CD4-positive, CD25-positive, alpha-beta regulatory T cell (primary cell): ENCODE measurements at regions not wholly inside any gene's neighbourhood (a gene's known extent, or its start where the extent isn't known, plus 50 kb on each side); places are given as distances from the start of the nearest gene placed in this dataset.
"Not testable (repeated sequence)": the region's sequence is repeated elsewhere in the genome, so short reads cannot be mapped to it uniquely, and the experiment has no call there.

Source experiments
- ATAC-seq, 2 donors: fragments of 150-1000 bp; cut with Tn5 transposase; one replicate each; pipeline ENCODE4 v1.10.0; 2021; ENCODE audit warnings: low read depth in 2 of 2, moderate number of reproducible peaks in 2 of 2, moderate library complexity in 1 of 2
- DNase-seq, 3 donors: peaks; one replicate each; pipeline versions ENCODE4 v3.0.0 to v3.0.0-alpha.2; 2012 to 2022; ENCODE audit warnings: mixed read lengths in 1 of 3
- H3K27ac ChIP-seq: one replicate; pipeline ENCODE4 v1.7.0; 2013; ENCODE audit warnings: mild to moderate bottlenecking, low read length; ENCODE audit not compliant: insufficient read depth, poor library complexity, severe bottlenecking
- H3K27me3 ChIP-seq: one replicate; pipeline ENCODE4 v1.7.0; 2013; ENCODE audit warnings: low read length; ENCODE audit not compliant: control insufficient read depth, insufficient read depth
- H3K36me3 ChIP-seq: one replicate; pipeline ENCODE4 v1.7.0; 2013; ENCODE audit warnings: mild to moderate bottlenecking, low read length, moderate library complexity; ENCODE audit not compliant: control insufficient read depth, insufficient read depth
- H3K4me1 ChIP-seq: 2 replicates; pipeline ENCODE4 v1.7.0; 2013; ENCODE audit warnings: mild to moderate bottlenecking, low read length; ENCODE audit not compliant: insufficient read depth, control insufficient read depth, poor library complexity, severe bottlenecking
- H3K4me3 ChIP-seq: one replicate; pipeline ENCODE4 v1.7.0; 2013; ENCODE audit warnings: low read depth, mild to moderate bottlenecking, low read length, moderate library complexity
- H3K9me3 ChIP-seq, 2 experiments: 1 replicate in 1 of 2; 2 replicates in 1 of 2; pipeline ENCODE4 v1.7.0; 2013; ENCODE audit warnings: low read length in 2 of 2, mild to moderate bottlenecking in 1 of 2, moderate library complexity in 1 of 2; ENCODE audit not compliant: control insufficient read depth in 2 of 2
- H3K27ac Mint-ChIP-seq, 3 donors: one replicate each; pipeline ENCODE4 v1.8.0; 2020 to 2022; ENCODE audit warnings: mild to moderate bottlenecking in 3 of 3, mixed read lengths in 3 of 3, moderate library complexity in 2 of 3
- H3K27me3 Mint-ChIP-seq: one replicate; pipeline ENCODE4 v1.8.0; 2022; ENCODE audit warnings: mild to moderate bottlenecking, mixed read lengths
- H3K36me3 Mint-ChIP-seq: one replicate; pipeline ENCODE4 v1.8.0; 2020; ENCODE audit warnings: mixed read lengths
- H3K4me1 Mint-ChIP-seq, 4 donors: one replicate each; pipeline ENCODE4 v1.8.0; 2020 to 2022; ENCODE audit warnings: mixed read lengths in 4 of 4, mild to moderate bottlenecking in 1 of 4
- H3K4me3 Mint-ChIP-seq, 4 donors: one replicate each; pipeline ENCODE4 v1.8.0; 2020 to 2022; ENCODE audit warnings: mild to moderate bottlenecking in 4 of 4, mixed read lengths in 4 of 4, moderate library complexity in 3 of 4
- H3K9me3 Mint-ChIP-seq, 7 donors: one replicate each; pipeline ENCODE4 v1.8.0; 2020 to 2022; ENCODE audit warnings: mixed read lengths in 7 of 7, mild to moderate bottlenecking in 3 of 7, moderate library complexity in 2 of 7

- H3K4me1 Mint-ChIP-seq = peaks cover 0 to 8% (median 3%) of the 10 kb centered on the region in 4 donors
- peaks cover 0 to 3% (median 0%) of the 10 kb centered on the region in 7 donors for H3K9me3 Mint-ChIP-seq
- Histone ChIP-seq H3K36me3 (no peaks in the 10 kb centered on the region), H3K4me1 (no peaks in the 10 kb centered on the region), H3K9me3 (no peaks in the 10 kb centered on the region), H3K4me3 (no peak overlapping the region), H3K27me3 (no peaks in the 10 kb centered on the region), H3K27ac (no peak overlapping the region)
- DNase-seq (peak; percentile 35 to 75 (median 43)), ATAC-seq (peak in 1 of 2 donors; percentile 37)
- peaks cover 5% of the 10 kb centered on the region for H3K27me3 Mint-ChIP-seq
- no peak overlapping the region for H3K4me3 Mint-ChIP-seq
- H3K36me3 Mint-ChIP-seq = no peaks in the 10 kb centered on the region
- H3K27ac Mint-ChIP-seq = no peak overlapping the region
Observed at GRCh38 chr14:106790189-106791036, 1264.0 kb downstream of the TMEM121 start.

- Mint-ChIP-seq H3K9me3 (peaks cover 0 to 3% (median 0%) of the 10 kb centered on the region in 7 donors), H3K4me1 (peaks cover 0 to 8% (median 3%) of the 10 kb centered on the region in 4 donors), H3K27ac (no peak overlapping the region), H3K36me3 (no peaks in the 10 kb centered on the region), H3K27me3 (peaks cover 5% of the 10 kb centered on the region), H3K4me3 (no peak overlapping the region)
- ATAC-seq = no peak
- H3K27me3 ChIP-seq = peaks cover 5% of the 10 kb centered on the region
- H3K4me3 ChIP-seq = no peak overlapping the region
- no peak for DNase-seq
- no peaks in the 10 kb centered on the region for H3K36me3 ChIP-seq
- H3K4me1 ChIP-seq = no peaks in the 10 kb centered on the region
- no peak overlapping the region for H3K27ac ChIP-seq
- H3K9me3 ChIP-seq = no peaks in the 10 kb centered on the region
Observed at GRCh38 chr14:106792543-106792942, 1266.2 kb downstream of the TMEM121 start.

DNA sequence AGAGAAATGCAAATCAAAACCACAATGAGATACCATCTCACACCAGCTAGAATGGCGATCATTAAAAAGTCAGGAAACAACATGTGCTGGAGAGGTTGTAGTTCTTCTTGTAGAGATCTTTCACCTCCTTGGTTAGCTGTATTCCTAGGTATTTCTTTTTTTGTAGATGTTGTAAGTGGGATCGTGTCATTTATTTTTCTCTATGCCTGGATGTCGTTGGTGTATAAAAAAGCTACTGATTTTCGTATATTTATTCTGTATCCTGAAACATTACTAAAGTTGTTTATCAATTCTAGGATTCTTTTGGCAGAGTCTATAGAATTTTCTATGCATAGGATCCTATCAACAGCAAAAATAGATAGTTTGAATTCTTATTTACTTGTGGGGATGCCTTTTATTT, 1271.8 kb downstream of the TMEM121 start:
- ATAC-seq, H3K27ac ChIP-seq, H3K9me3 Mint-ChIP-seq, H3K4me1 Mint-ChIP-seq, H3K4me3 Mint-ChIP-seq, H3K36me3 Mint-ChIP-seq, H3K36me3 ChIP-seq, H3K4me1 ChIP-seq, H3K27me3 ChIP-seq, DNase-seq, H3K4me3 ChIP-seq, H3K27ac Mint-ChIP-seq, H3K27me3 Mint-ChIP-seq, H3K9me3 ChIP-seq: not testable (repeated sequence)

- Histone ChIP-seq H3K27ac (no peak overlapping the region), H3K4me3 (no peak overlapping the region), H3K4me1 (no peaks in the 10 kb centered on the region), H3K36me3 (no peaks in the 10 kb centered on the region), H3K9me3 (no peaks in the 10 kb centered on the region), H3K27me3 (peaks cover 11% of the 10 kb centered on the region)
- ATAC-seq = no peak
- Mint-ChIP-seq H3K4me3 (no peak overlapping the region), H3K36me3 (no peaks in the 10 kb centered on the region), H3K27ac (no peak overlapping the region), H3K4me1 (peaks cover 0 to 5% (median 0%) of the 10 kb centered on the region in 4 donors), H3K9me3 (no peaks in the 10 kb centered on the region), H3K27me3 (peaks cover 23% of the 10 kb centered on the region)
- no peak for DNase-seq
Observed at GRCh38 chr14:106802413-106803364, 1276.3 kb downstream of the TMEM121 start.

GRCh38 chr14:106803379-106803778, 1277.0 kb downstream of the TMEM121 start:
- Histone ChIP-seq H3K4me1 (no peaks in the 10 kb centered on the region), H3K36me3 (no peaks in the 10 kb centered on the region), H3K27me3 (peaks cover 11% of the 10 kb centered on the region), H3K9me3 (no peaks in the 10 kb centered on the region), H3K27ac (no peak overlapping the region), H3K4me3 (no peak overlapping the region)
- Mint-ChIP-seq H3K9me3 (no peaks in the 10 kb centered on the region), H3K27ac (no peak overlapping the region), H3K27me3 (peaks cover 27% of the 10 kb centered on the region), H3K36me3 (no peaks in the 10 kb centered on the region), H3K4me1 (peaks cover 0 to 2% (median 0%) of the 10 kb centered on the region in 4 donors), H3K4me3 (no peak overlapping the region)
- ATAC-seq (no peak), DNase-seq (no peak)

DNA sequence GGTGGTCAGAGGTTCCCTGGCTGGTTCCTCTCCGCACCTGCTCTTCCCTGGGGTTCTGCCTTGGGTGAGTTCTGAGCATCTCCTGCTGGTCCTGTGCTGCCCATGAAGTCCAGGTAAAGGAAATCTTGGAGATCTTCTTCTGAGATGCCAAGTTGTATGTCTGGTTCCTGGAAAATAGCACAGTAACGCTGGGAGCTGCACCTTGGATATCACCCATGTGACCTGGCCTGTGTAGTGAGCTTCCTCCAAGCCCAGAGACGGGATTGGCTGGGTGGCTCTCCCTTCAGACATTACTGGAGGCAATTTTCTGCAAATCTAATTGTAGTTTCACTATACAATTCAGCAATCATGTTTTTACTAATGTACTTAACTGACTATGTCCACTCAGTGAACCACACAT, 1281.1 kb downstream of the TMEM121 start:
- Histone ChIP-seq H3K9me3 (no peaks in the 10 kb centered on the region), H3K36me3 (no peaks in the 10 kb centered on the region), H3K27me3 (peaks cover 8% of the 10 kb centered on the region), H3K4me1 (no peaks in the 10 kb centered on the region), H3K27ac (no peak overlapping the region), H3K4me3 (no peak overlapping the region)
- Mint-ChIP-seq H3K27ac (no peak overlapping the region), H3K27me3 (peaks cover 25% of the 10 kb centered on the region), H3K4me3 (no peak overlapping the region), H3K9me3 (no peaks in the 10 kb centered on the region), H3K36me3 (no peaks in the 10 kb centered on the region), H3K4me1 (peaks cover 0 to 4% (median under 1%) of the 10 kb centered on the region in 4 donors)
- no peak for DNase-seq
- no peak for ATAC-seq

GRCh38 chr14:106808458-106808857, 1282.1 kb downstream of the TMEM121 start:
- Histone ChIP-seq H3K4me3 (no peak overlapping the region), H3K27me3 (peaks cover 8% of the 10 kb centered on the region), H3K36me3 (no peaks in the 10 kb centered on the region), H3K9me3 (no peaks in the 10 kb centered on the region), H3K4me1 (no peaks in the 10 kb centered on the region), H3K27ac (no peak overlapping the region)
- ATAC-seq (no peak), DNase-seq (no peak)
- no peaks in the 10 kb centered on the region for H3K9me3 Mint-ChIP-seq
- H3K36me3 Mint-ChIP-seq = no peaks in the 10 kb centered on the region
- no peak overlapping the region for H3K4me3 Mint-ChIP-seq
- H3K27ac Mint-ChIP-seq = no peak overlapping the region
- peaks cover 0 to 4% (median under 1%) of the 10 kb centered on the region in 4 donors for H3K4me1 Mint-ChIP-seq
- peaks cover 19% of the 10 kb centered on the region for H3K27me3 Mint-ChIP-seq
